HG03442 (cell line): ENCODE measurements at regions not wholly inside any gene's neighbourhood (a gene's known extent, or its start where the extent isn't known, plus 50 kb on each side); places are given as distances from the start of the nearest gene placed in this dataset.

Experiments used
- ATAC-seq: cut with Tn5 transposase; IDR thresholded peaks from one replicate; pipeline ENCODE4 v1.9.1; 2021; ENCODE audit warnings: mild to moderate bottlenecking, moderate library complexity; ENCODE audit not compliant: unreplicated experiment

- ATAC-seq: no peak
These were observed 147.0 kb upstream of the CDH5 start for GRCh38 chr16:66219491-66219890.

DNA sequence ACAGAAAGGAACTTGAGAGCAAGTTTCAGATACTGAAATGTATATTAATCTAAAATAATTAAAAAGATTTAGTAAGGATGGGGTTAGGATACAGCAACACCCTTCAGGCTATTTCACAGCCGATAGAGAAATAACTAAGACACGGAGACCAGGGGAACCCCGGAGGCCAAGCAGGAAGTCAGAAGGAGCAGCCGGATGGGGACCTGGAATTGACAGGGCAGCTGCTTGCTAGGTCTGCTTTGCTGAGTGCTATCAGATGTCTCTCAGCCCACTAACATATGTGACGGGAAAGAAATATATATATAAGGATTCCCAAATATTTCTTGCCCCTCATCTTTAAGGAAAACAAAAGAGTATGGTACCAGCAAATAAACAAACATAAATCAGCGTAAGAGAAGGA is 154.1 kb upstream of the CDH5 start:
- ATAC-seq: no peak

DNA sequence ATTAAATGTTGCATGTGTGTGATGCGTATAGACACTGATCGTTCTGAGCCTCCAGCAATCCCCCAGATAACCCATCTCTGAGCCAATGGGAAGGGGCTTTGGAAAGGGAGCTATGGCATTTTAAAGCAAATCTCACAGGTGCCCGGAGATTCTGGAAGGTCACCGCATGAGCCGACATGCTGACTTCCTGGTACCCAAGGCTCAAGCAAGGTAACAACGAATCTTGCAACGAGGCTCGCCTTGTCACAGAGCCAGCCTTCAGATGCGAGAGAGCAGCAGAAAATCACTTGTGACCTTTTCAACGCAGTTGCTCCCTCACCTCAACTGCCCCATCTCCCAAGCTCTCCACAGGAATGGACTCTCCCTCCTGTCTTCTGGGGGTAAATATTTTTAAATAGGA is 154.8 kb upstream of the CDH5 start:
- ATAC-seq: no peak

GRCh38 chr16:66207883-66208265 is 158.6 kb upstream of the CDH5 start:
- ATAC-seq: no peak

DNA sequence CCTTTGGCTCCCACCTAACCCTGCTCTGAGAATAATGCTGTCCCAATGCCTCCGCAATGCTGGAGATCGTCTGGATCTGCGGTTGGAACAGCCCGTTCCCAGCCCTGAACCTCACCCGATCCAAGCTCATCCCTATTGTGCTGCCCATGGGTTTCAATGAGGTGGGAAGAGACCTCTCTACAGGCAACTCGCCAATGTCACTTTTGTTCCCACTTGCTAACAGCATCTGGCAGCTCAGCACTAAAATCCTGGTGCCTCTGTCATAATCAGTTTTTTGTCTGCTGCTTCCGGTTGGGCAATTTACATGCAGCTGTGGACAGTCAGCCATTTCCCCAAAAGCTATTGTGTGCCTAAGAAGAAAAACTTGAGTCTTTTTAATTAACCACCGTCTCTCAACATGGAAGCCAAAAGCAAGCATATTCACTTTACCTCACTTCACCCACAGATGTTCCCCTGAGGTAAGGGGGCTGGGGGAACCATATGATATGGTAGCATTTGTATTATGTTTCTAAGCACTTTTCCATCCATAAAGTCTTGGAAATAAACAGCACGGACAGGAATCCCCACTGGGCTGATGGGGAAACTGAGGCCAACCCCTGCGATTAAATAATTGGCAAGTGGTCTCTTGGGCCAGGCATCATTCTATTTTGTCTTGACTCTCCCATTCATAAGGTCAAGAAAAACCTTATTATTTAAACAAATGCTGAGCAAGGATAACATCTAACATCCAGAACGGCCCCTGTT is 159.2 kb upstream of the CDH5 start:
- no peak for ATAC-seq

- no peak for ATAC-seq
These were observed 160.1 kb upstream of the CDH5 start for GRCh38 chr16:66206363-66206762.

DNA sequence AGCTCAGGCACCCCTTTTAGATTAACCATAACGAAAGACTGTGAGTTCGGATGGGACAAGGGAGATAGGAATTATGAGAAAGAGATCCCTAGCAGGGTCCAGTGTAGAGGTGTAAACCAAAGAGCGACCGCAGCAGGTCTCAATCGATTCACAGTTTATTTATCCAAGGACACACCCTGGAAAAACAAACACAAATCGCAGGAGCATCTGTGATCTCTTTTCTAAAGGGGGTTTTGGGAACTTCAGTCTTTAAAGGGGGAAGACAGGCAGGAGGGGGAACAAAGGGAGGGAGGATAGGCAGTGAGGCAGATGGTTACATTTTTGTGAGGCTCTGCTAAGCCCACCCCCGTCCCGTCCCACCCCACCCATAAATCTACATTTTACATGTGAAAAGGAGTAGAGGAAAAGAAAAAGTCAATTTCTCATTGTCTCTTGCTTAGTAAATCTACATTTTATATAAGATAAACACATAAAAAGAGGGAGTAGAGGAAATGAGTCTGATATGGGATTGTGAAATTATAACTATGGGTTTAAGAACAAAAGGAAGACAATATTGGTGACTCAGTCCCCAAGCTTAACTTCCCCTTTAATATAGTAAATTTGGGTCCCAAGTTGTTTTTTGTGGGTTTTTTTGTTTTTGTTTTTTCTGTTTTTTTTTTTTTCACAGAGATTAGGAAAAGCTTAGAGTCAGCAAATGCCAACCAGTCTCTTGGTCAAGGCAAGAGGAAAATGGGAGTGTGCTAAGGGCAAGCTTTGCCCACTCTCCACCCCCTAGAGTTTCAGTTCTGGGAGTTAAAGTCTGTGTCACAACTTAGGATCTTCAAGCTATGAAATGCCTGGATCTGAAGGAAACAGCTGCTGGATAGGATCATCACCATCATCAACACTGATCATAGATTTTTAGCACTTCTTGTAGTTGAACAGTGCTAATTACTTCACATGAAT is 160.9 kb upstream of the CDH5 start:
- ATAC-seq: no peak

DNA sequence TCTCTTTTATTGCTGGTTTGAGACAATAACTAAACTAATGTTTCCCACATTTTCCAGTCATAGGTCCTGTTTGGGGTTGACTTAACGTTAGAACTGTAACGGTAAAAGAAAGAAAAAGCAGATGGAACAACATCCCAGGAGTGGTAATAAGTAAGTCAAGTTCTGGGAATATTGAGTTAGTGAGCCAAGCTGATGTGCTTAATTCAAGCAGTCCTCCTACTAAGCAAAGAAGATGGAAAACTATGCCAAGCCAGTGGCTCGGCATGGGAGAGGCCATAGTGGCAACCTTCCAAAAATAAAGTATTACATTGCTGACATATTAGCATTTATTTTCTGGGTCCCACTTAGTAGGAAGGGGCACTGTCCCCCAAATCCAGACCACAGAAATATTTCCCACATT is 161.7 kb upstream of the CDH5 start:
- no peak for ATAC-seq

DNA sequence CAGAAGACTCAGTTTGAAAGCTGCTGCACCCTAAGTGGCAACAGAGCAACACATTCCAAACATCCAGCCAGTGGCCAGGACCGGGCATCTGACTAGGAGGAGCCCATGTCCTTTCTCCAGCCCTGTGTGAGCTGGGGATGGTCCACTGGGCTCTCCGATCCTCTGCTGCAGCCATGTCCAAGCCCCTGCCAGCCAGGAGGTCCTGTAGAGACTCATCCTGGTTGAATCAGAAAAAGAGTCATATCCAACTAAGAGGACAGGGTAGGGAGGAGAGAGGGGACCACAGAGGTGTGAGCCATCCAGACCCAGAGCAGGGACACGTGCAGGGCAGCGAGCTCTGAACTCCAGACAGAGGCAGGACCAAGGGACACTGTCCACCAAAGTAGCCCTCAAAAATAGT is 163.0 kb upstream of the CDH5 start:
- ATAC-seq: no peak

GRCh38 chr16:66199189-66199588 is 167.3 kb upstream of the CDH5 start:
- ATAC-seq: no peak

- ATAC-seq: no peak
These were observed 167.8 kb upstream of the CDH5 start for GRCh38 chr16:66198641-66199040.

- no peak for ATAC-seq
These were observed 168.7 kb upstream of the CDH5 start for GRCh38 chr16:66197668-66198278.

DNA sequence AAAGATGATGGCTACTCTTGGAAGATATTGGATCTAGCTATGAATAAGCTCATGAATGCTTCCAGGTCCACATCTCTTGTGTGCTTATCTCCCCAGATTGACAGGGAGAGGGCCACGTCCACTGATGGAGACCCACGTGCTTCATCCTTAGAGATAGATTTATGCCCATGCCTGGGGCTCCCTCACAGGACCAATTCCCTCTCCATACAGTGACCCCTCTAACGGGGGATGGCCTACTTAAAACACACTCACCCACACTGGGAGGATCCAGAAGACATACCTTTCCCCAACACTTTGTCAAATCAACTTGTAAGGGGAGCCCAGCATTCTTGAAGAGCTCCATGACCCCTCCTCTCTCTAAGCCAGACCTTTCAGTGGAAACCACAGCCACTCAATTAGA is 169.7 kb upstream of the CDH5 start:
- no peak for ATAC-seq

- no peak for ATAC-seq
These were observed 171.6 kb upstream of the CDH5 start for GRCh38 chr16:66194866-66195265.

- no peak for ATAC-seq
These were observed 172.8 kb upstream of the CDH5 start for GRCh38 chr16:66193543-66194229.

DNA sequence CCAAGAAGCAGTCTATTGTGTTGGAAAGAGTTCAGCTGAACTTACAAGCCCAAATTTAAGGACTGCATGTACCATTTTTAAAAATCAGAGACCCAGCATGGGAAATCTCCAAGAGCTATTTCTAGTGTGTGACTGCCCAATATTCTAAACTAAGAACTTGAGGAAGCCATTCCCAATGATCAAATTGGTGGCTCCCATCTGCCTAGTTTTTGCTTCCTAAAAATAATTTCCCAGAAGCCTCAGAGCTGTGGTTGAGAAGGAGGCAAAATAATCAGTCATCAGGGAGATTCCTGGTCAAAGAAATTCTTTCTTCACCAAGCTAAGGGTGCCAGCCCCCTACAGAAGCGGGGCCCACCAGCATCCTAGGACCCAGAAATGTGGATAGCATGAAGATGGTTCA is 176.1 kb upstream of the CDH5 start:
- ATAC-seq: no peak

GRCh38 chr16:66189951-66190350 is 176.5 kb upstream of the CDH5 start:
- ATAC-seq: no peak

- no peak for ATAC-seq
These were observed 177.4 kb upstream of the CDH5 start for GRCh38 chr16:66188917-66189725.

GRCh38 chr16:66186251-66186785 is 180.2 kb upstream of the CDH5 start:
- ATAC-seq: no peak

GRCh38 chr16:66182592-66182991 is 183.9 kb upstream of the CDH5 start:
- ATAC-seq: no peak
